Stimulated activated CD4-positive, alpha-beta T cell treated with anti-CD3 and anti-CD28 coated beads, Interleukin-2, amount 100 ng/mL, for 24 hours (primary cell): ENCODE measurements at regions not wholly inside any gene's neighbourhood (a gene's known extent, or its start where the extent isn't known, plus 50 kb on each side); places are given as distances from the start of the nearest gene placed in this dataset.
"Not testable (repeated sequence)": the region's sequence is repeated elsewhere in the genome, so short reads cannot be mapped to it uniquely, and the experiment has no call there.

ENCODE experiments used
- DNase-seq, 2 donors: peaks; one replicate each; pipeline ENCODE4 v3.0.0-alpha.2; 2020

GRCh38 chr1:182191381-182192115 is 130.0 kb upstream of the ZNF648 start:
- DNase-seq: no peak

- no peak for DNase-seq
Observed at GRCh38 chr1:182189535-182190066, 128.1 kb upstream of the ZNF648 start.

- no peak for DNase-seq
Observed at GRCh38 chr1:182186757-182187146, 125.2 kb upstream of the ZNF648 start.

- no peak for DNase-seq
Observed at GRCh38 chr1:182185842-182186756, 124.6 kb upstream of the ZNF648 start.

GRCh38 chr1:182185136-182185535 is 123.6 kb upstream of the ZNF648 start:
- DNase-seq: no peak

GRCh38 chr1:182183606-182184005 is 122.1 kb upstream of the ZNF648 start:
- DNase-seq: no peak

GRCh38 chr1:182182311-182182710 is 120.8 kb upstream of the ZNF648 start:
- no peak for DNase-seq

- no peak for DNase-seq
Observed at GRCh38 chr1:182181167-182181572, 119.7 kb upstream of the ZNF648 start.

GRCh38 chr1:182175361-182175931 is 113.9 kb upstream of the ZNF648 start:
- no peak for DNase-seq

- DNase-seq: no peak
Observed at GRCh38 chr1:182174513-182174855, 113.0 kb upstream of the ZNF648 start.

GRCh38 chr1:182173808-182174512 is 112.4 kb upstream of the ZNF648 start:
- no peak for DNase-seq

- no peak for DNase-seq
Observed at GRCh38 chr1:182172699-182173098, 111.2 kb upstream of the ZNF648 start.

GRCh38 chr1:182170891-182171461 is 109.5 kb upstream of the ZNF648 start:
- DNase-seq: no peak

- no peak for DNase-seq
Observed at GRCh38 chr1:182169203-182169602, 107.7 kb upstream of the ZNF648 start.

- DNase-seq: no peak
Observed at GRCh38 chr1:182166750-182167149, 105.2 kb upstream of the ZNF648 start.

GRCh38 chr1:182166321-182166720 is 104.8 kb upstream of the ZNF648 start:
- no peak for DNase-seq

- DNase-seq: no peak
Observed at GRCh38 chr1:182164273-182164672, 102.8 kb upstream of the ZNF648 start.

GRCh38 chr1:182163821-182164223 is 102.3 kb upstream of the ZNF648 start:
- DNase-seq: no peak

GRCh38 chr1:182159443-182159842 is 97.9 kb upstream of the ZNF648 start:
- DNase-seq: no peak

GRCh38 chr1:182157187-182157586 is 95.7 kb upstream of the ZNF648 start:
- DNase-seq: no peak

GRCh38 chr1:182154425-182154824 is 92.9 kb upstream of the ZNF648 start:
- not testable (repeated sequence) for DNase-seq

- DNase-seq: no peak
Observed at GRCh38 chr1:182149411-182149965, 88.0 kb upstream of the ZNF648 start.
